ENCODE measurements at regions not wholly inside any gene's neighbourhood (a gene's known extent, or its start where the extent isn't known, plus 50 kb on each side); places are given as distances from the start of the nearest gene placed in this dataset.
"Not testable (repeated sequence)": the region's sequence is repeated elsewhere in the genome, so short reads cannot be mapped to it uniquely, and the experiment has no call there.

DNA sequence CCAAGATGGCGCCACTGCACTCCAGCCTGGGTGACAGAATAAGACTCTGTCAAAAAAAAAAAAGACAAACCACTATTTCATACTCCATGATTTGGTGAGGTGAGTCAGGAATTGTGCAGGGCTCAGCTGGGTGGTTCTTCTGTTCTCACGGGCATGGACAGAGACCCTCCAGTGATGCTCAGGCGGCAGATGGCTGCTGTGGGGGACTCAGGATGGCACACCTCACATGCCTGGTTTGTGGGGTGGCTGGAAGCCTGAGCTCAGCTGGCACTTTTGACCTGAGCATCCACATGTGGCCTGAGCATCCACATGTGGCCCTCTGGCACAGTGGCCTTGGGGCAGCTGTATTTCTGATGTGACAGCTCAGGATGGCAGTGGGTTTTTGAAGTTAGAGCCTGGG, 217.2 kb downstream of the IRX2 start (continued):
- TF ChIP-seq CTCF (IDR thresholded peaks at IDR 0.05; ENCODE audit: control extremely low read depth in 1 of 3, insufficient read depth in 1 of 3, low read depth in 1 of 3, low read length in 3 of 3) = no peak
- TF ChIP-seq POLR2AphosphoS5 (IDR thresholded peaks at IDR 0.05; ENCODE audit: low read depth, low read length) = no peak
- TF ChIP-seq YY1 (IDR thresholded peaks at IDR 0.05; ENCODE audit: low read depth, low read length) = no peak
- no peak for TF ChIP-seq EGR1 (IDR thresholded peaks at IDR 0.05; ENCODE audit: borderline replicate concordance, low read depth, low read length)

DNA sequence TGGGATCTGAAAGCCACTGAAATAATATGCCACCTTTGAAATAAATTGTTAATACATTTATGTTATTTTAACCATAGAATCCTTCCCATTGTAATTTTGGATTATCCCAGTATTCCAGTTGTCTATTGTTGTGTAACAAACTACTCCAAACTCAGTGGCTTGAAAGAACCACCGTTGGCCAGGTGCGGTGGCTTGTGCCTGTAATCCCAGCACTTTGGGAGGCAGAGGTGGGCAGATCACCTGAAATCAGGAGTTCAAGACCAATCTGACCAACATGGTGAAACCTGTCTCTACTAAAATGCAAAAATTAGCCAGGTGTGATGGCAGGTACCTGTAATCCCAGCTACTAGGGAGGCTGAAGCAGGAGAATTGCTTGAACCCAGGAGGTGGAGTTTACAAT, 217.6 kb downstream of the IRX2 start:
- CTCF ChIA-PET (ENCODE audit: partially characterized antibody); H3K9me3 ChIP-seq (ENCODE audit: insufficient read depth in 2 of 2, low read depth in 1 of 2, low read length in 1 of 2); H4K8ac ChIP-seq (ENCODE audit: extremely low read depth, insufficient read depth, low read length); DNase-seq (ENCODE audit: low read depth in 1 of 2, low spot score in 2 of 2); H3K14ac ChIP-seq (ENCODE audit: insufficient read length); H4K5ac ChIP-seq (ENCODE audit: insufficient read length, low read depth, low read length); H3K18ac ChIP-seq (ENCODE audit: extremely low read depth, low read length); H3K27me3 ChIP-seq (replicated peaks in 1 of 4; ENCODE audit: control insufficient read depth in 3 of 4, extremely low read depth in 1 of 4, insufficient read depth in 3 of 4, low read length in 3 of 4); H2AK5ac ChIP-seq (ENCODE audit: low read depth, low read length); POLR2A ChIA-PET (ENCODE audit: partially characterized antibody); H2AFZ ChIP-seq (ENCODE audit: low read length); H3K79me1 ChIP-seq (ENCODE audit: low read depth, low read length); H3K56ac ChIP-seq (replicated peaks; ENCODE audit: insufficient read length, low read depth, low read length); H2BK15ac ChIP-seq (ENCODE audit: low read length); H2BK20ac ChIP-seq (ENCODE audit: low read length); H4K91ac ChIP-seq (replicated peaks; ENCODE audit: insufficient read length, low read length); H2BK12ac ChIP-seq (ENCODE audit: low read depth, low read length); FAIRE-seq; H3K79me2 ChIP-seq (ENCODE audit: control insufficient read depth in 1 of 2, insufficient read depth in 2 of 2, low read length in 2 of 2); H2BK5ac ChIP-seq (ENCODE audit: low read depth, low read length); H2BK120ac ChIP-seq (replicated peaks; ENCODE audit: low read depth, low read length); H4K20me1 ChIP-seq (replicated peaks in 1 of 2; ENCODE audit: control insufficient read depth in 1 of 2, insufficient read depth in 2 of 2, low read length in 2 of 2); H3K27ac ChIP-seq (ENCODE audit: low read depth, low read length); H3K4ac ChIP-seq (replicated peaks; ENCODE audit: insufficient read length, low read depth, low read length); H3K4me2 ChIP-seq (ENCODE audit: insufficient read depth in 1 of 2, low read depth in 2 of 2, low read length in 2 of 2); H3K23ac ChIP-seq (ENCODE audit: insufficient read length); H3K36me3 ChIP-seq (ENCODE audit: control insufficient read depth in 2 of 4, insufficient read depth in 4 of 4, low read length in 3 of 4); H3K9ac ChIP-seq (replicated peaks in 1 of 4; ENCODE audit: extremely low read depth in 1 of 4, low read depth in 3 of 4, low read length in 3 of 4); H3K4me3 ChIP-seq (ENCODE audit: extremely low read depth in 1 of 4, insufficient read depth in 2 of 4, low read depth in 3 of 4, low read length in 4 of 4): not testable (repeated sequence)
- peaks cover 7 to 19% (median 11%) of the 10 kb centered on the region in 4 experiments for H3K4me1 ChIP-seq (replicated peaks in 1 of 4; ENCODE audit: control insufficient read depth in 3 of 4, insufficient read depth in 4 of 4, low read length in 3 of 4)
- 64% methylated on average over 2 of the region's 2 CpGs; no CpG with 5 or more reads in 1 of the 2 experiments for WGBS, 2 experiments (ENCODE audit: extremely low coverage in 1 of 2, insufficient coverage in 1 of 2, insufficient read length in 1 of 2, insufficient replicate concordance in 2 of 2, low coverage in 1 of 2, low lambda C conversion rate in 2 of 2, missing lambda C conversion rate in 1 of 2)
- peaks cover 11% of the 10 kb centered on the region; the same call in 1 of the 2 replicates for H3K23me2 ChIP-seq (ENCODE audit: low read depth, low read length)

Data from H1 (cell line).